Activated T-cell treated with anti-CD3 and anti-CD28 coated beads, Interleukin-2, amount 50 U/mL, for 24 hours (primary cell): ENCODE measurements at regions not wholly inside any gene's neighbourhood (a gene's known extent, or its start where the extent isn't known, plus 50 kb on each side); places are given as distances from the start of the nearest gene placed in this dataset.
"Not testable (repeated sequence)": the region's sequence is repeated elsewhere in the genome, so short reads cannot be mapped to it uniquely, and the experiment has no call there.

Source experiments
- DNase-seq: peaks from one replicate; pipeline ENCODE4 v3.0.0-alpha.2; 2020
- H3K27ac Mint-ChIP-seq: 2 replicates; pipeline ENCODE4 v1.8.0; 2020; ENCODE audit warnings: mild to moderate bottlenecking, mixed read lengths
- H3K27me3 Mint-ChIP-seq: 2 replicates; pipeline ENCODE4 v1.8.0; 2020; ENCODE audit warnings: mixed read lengths
- H3K36me3 Mint-ChIP-seq: 2 replicates; pipeline ENCODE4 v1.8.0; 2020; ENCODE audit warnings: low read depth, mixed read lengths
- H3K4me1 Mint-ChIP-seq: 2 replicates; pipeline ENCODE4 v1.8.0; 2020; ENCODE audit warnings: low read depth, mixed read lengths
- H3K4me3 Mint-ChIP-seq: 2 replicates; pipeline ENCODE4 v1.8.0; 2020; ENCODE audit warnings: mild to moderate bottlenecking, moderate library complexity, mixed read lengths
- H3K9me3 Mint-ChIP-seq: 2 replicates; pipeline ENCODE4 v1.8.0; 2020; ENCODE audit warnings: mixed read lengths

DNA sequence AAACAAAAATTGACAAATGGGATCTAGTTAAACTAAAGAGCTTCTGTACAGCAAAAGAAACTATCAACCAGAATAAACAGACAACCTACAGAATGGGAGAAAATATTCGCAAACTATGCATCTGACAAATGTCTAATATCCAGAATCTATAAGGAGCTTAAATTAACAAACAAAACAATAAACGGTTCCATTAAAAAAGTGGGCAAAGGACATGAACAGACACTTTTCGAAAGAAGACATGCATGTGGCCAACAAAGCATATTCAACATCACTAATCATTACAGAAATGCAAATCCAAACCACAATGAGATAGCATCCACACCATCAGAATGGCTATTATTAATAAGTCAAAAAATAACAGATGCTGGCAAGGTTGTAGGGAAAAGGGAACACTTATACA, 50.5 kb upstream of the MED13L start:
- not testable (repeated sequence) for H3K27me3 Mint-ChIP-seq, H3K27ac Mint-ChIP-seq, H3K36me3 Mint-ChIP-seq, H3K9me3 Mint-ChIP-seq, DNase-seq, H3K4me3 Mint-ChIP-seq
- peaks cover 29% of the 10 kb centered on the region for H3K4me1 Mint-ChIP-seq

DNA sequence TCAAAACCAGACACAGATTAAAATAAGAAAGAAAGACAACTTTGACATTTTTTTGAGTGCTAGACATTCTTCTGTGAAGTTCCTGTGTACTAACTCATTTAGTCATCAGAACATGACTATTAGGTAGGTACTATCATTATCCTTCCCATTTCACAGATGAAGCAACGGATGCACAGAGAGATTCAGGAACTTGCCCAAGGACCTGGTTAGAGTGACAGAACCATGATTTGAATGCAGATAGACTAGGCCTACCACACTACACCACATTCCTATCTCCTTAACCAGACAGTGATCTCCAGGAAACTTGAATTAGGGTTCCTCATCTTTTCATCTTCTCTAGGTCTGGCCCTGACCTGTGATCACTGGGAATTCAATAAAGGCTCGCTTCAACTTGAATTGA, 54.4 kb upstream of the MED13L start:
- Mint-ChIP-seq H3K4me3 (no peak overlapping the region), H3K36me3 (no peaks in the 10 kb centered on the region), H3K27me3 (no peaks in the 10 kb centered on the region), H3K9me3 (no peaks in the 10 kb centered on the region), H3K27ac (no peak overlapping the region), H3K4me1 (peaks cover 6% of the 10 kb centered on the region)
- no peak for DNase-seq

DNA sequence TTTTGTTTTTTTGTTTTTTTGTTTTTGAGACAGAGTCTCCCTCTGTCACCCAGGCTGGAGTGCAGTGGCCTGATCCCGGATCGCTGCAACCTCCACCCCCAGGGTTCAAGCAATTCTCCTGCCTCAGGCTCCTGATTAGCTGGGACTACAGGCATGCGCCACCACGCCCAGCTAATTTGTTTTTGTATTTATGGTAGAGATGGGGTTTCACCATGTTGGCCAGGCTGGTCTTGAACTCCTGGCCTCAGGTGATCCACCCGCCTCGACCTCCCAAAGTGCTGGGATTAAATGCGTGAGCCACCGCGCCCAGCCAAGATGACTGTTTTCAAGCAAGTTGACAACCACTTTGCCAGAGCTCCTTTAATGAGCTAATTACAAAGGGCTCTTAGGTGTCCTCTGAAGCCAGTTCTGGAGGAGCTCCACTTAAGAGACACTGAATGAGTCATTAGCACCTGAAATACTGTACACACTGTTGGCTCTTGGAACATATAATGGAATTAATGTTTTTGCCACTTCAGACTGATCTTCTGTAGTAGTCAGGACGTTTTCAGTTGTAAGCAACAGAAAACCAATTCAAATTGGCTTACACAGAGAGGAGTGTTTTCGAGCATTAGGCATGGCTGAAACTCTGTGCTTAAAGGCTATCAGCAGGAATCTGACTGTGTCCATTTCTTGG, 55.4 kb upstream of the MED13L start:
- no peak overlapping the region for H3K4me3 Mint-ChIP-seq
- no peaks in the 10 kb centered on the region for H3K9me3 Mint-ChIP-seq
- no peaks in the 10 kb centered on the region for H3K36me3 Mint-ChIP-seq
- H3K27ac Mint-ChIP-seq: no peak overlapping the region
- peaks cover 6% of the 10 kb centered on the region for H3K4me1 Mint-ChIP-seq
- H3K27me3 Mint-ChIP-seq: no peaks in the 10 kb centered on the region
- DNase-seq: no peak

DNA sequence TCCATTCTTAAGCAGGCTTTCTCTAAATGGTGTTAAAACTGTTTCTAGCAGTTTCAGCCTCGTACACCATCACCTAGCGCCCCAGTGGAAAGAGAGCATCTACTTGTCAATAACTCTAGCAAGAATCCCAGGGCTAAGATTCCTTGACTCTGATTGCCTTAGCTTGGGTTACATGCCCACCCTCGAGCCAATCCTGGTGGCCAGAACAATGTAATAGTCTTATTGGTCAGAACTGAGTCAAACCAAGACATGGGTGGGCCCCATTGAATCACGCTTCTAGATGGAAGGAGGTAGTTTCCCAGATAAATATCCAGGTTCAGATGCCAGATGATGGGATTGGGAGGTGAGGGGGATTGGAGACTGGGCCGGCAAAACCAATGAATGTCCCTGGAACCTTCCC, 55.9 kb upstream of the MED13L start:
- H3K36me3 Mint-ChIP-seq: no peaks in the 10 kb centered on the region
- no peaks in the 10 kb centered on the region for H3K27me3 Mint-ChIP-seq
- no peaks in the 10 kb centered on the region for H3K9me3 Mint-ChIP-seq
- peaks cover 6% of the 10 kb centered on the region for H3K4me1 Mint-ChIP-seq
- no peak overlapping the region for H3K4me3 Mint-ChIP-seq
- H3K27ac Mint-ChIP-seq: no peak overlapping the region
- DNase-seq: no peak

DNA sequence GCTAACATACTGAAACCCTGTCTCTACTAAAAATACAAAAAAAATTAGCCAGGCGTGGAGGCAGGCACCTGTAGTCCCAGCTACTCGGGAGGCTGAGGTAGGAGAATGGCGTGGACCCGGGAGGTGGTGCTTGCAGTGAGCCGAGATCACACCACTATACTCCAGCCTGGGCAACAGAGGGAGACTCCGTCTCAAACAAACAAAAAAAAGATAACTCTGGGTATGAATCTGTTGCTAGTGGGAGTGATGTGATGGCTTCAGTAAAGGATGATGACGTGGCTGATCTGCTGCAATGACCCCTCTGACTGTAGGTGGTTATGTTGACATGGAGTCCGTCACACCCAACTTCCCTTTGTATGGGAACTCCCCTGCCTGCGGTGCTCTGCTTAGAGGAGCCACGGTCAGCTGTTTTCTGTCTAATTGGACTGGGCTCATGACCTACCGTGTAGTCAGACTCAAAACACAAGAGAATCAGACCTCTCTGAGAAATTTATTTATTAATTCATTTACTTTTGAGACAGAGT, 59.1 kb upstream of the MED13L start:
- Mint-ChIP-seq H3K36me3 (no peaks in the 10 kb centered on the region), H3K9me3 (no peaks in the 10 kb centered on the region), H3K4me1 (peaks cover 6% of the 10 kb centered on the region), H3K27ac (peak overlapping the region; percentile 68), H3K4me3 (no peak overlapping the region), H3K27me3 (no peaks in the 10 kb centered on the region)
- DNase-seq: no peak

DNA sequence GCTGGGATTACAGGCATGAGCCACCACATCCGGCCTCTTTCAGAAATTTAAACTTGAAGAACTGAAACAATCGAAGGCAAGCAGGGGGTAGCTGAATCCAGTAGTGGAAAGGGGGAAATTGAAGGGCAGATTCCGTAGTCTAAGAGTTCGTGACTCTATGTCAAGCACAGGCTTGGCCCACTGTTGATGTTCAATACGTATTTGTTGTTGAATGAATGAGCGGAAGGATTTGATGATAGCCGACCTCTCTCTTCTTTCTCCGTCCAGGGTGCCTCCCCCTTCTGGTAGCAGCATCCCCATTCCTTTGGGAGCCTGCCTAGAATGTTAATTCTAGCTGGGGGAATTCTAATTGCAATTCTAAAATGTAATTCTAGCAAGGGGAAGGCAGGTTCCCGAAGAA, 59.8 kb upstream of the MED13L start:
- Mint-ChIP-seq H3K4me1 (peaks cover 6% of the 10 kb centered on the region), H3K27me3 (no peaks in the 10 kb centered on the region), H3K36me3 (no peaks in the 10 kb centered on the region), H3K4me3 (no peak overlapping the region), H3K9me3 (no peaks in the 10 kb centered on the region), H3K27ac (no peak overlapping the region)
- no peak for DNase-seq

DNA sequence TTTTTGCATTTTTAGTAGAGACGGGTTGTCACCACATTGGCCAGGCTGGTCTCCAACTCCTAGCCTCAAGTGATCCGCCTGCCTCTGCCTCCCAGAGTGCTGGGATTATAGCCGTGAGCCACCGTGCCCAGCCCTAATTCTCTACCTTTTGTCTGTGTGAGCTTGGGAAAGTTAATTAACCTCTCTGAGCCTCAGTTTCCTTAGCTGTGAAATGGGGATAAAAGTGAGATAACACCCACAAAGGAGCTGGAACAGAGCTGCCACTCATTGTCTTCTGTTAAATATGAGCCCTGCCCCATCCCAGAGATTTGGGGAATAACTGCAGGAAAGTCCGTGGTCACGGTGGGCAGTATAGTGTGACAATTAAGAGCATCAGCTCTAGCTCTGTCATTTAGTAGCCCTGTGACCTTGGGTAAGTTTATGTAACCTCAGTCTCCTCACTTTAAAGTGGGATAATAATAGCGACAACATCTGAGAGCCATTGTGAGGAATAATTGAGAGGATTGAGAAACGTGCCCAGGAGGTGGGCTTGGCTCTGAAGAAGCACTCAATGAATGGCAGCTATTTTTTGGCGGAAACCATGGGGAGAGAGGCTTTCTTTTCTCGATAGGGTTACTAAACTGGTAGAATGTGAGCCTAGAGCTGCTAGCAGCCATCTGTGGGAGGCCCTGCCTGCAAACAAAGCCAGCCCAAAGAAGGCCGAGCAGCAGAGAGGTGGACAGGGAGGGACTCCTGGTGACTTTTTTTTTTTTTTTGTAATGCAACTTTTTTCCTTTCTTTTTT, 60.8 kb upstream of the MED13L start:
- no peak overlapping the region for H3K4me3 Mint-ChIP-seq
- H3K27ac Mint-ChIP-seq: no peak overlapping the region
- no peaks in the 10 kb centered on the region for H3K27me3 Mint-ChIP-seq
- no peak for DNase-seq
- H3K36me3 Mint-ChIP-seq: no peaks in the 10 kb centered on the region
- H3K4me1 Mint-ChIP-seq: peaks cover 6% of the 10 kb centered on the region
- H3K9me3 Mint-ChIP-seq: no peaks in the 10 kb centered on the region

DNA sequence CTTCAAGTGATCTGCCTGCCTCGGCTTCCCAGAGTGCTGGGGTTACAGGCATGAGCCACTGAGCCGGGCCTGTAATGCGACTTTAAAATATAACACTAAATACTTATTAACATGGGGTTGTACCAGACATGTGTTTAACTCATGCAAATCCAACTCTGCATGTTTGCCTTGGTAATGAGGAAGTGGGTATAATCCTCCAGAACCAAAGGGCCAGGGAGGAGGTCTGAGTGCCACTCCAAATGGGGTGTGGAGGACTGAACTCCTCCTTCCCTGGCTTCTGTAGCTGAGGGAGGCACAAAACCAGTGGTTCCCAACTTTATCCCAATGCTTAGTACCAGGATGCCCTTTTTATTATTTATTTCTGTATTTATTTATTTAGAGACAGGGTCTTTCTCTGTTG, 61.6 kb upstream of the MED13L start:
- Mint-ChIP-seq H3K4me3 (no peak overlapping the region), H3K9me3 (no peaks in the 10 kb centered on the region), H3K36me3 (no peaks in the 10 kb centered on the region), H3K4me1 (peaks cover 6% of the 10 kb centered on the region), H3K27ac (no peak overlapping the region), H3K27me3 (no peaks in the 10 kb centered on the region)
- DNase-seq: no peak

DNA sequence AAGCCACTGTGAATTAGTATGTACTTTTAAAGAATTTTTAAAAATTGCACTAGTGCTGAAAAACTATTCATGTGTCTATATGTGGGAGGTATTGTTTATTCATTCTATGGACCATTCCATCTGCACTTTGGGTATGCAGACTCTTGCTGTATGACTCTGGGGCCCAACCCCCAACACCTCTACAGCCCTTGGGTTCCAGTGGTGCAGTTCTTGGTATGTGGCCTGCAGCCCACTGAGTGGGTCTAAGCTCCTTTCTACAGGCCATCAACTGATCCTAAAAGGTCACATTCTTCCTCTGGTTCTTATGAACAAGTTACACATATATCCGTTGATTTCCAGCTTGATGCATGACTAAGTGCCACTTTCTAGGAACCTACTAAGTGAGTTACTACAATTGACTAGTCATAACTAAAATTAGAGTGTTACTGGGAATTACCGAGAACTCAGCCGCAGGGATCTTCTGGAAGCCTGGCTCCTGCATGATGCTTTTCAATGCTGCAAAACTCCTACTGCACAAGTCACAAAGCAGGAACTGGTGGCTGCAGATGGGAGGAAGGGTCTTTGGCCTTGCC, 62.4 kb upstream of the MED13L start:
- Mint-ChIP-seq H3K4me3 (no peak overlapping the region), H3K9me3 (no peaks in the 10 kb centered on the region), H3K4me1 (peaks cover 6% of the 10 kb centered on the region), H3K36me3 (no peaks in the 10 kb centered on the region), H3K27me3 (no peaks in the 10 kb centered on the region), H3K27ac (no peak overlapping the region)
- DNase-seq: no peak

DNA sequence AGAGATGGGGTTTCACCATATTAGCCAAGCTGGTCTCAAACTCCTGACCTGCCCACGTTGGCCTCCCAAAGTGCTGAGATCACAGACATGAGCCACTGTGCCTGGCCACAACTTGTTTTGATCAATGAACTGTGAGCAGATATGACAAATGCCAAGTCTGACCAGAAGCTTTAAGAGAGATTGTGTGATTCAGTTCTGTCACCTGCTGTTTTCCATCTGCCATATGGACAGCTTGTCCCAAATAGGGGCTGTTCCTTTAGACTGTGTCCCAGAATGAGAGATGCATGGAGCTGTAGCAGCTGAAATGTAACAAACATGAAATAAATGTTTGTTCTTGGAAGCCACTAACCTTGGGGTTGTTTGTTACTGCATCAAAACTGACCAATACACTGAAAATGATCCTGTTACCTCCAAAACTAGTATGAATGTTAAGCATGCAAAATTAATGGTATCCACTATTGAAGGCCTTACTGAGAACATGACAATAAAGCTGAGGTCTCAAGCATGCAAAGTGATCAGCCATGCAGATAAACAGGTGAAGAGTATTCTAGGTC, 65.9 kb upstream of the MED13L start:
- no peak for DNase-seq
- Mint-ChIP-seq H3K4me1 (no peaks in the 10 kb centered on the region), H3K36me3 (no peaks in the 10 kb centered on the region), H3K4me3 (no peak overlapping the region), H3K27ac (no peak overlapping the region), H3K9me3 (no peaks in the 10 kb centered on the region), H3K27me3 (no peaks in the 10 kb centered on the region)

DNA sequence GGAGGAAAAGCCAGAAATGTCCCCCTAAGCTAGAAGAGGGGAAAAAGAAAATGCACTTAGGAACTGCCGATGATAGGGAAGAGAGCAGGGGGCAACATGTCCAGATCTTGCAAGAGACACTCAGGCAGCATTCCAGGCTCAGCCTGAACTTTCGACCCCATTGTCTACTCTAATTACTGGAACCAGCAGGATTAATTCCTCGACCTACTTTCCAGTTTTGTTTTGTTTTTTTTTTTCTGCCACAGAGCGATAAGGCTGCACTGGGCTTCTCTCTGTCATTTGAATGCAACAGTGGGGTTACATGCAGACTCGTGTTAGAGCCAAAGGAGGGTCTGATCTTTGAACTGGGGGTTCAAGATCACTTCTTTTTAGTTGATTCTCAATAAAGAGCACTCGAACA, 68.7 kb upstream of the MED13L start:
- Mint-ChIP-seq H3K9me3 (no peaks in the 10 kb centered on the region), H3K36me3 (no peaks in the 10 kb centered on the region), H3K27me3 (no peaks in the 10 kb centered on the region), H3K27ac (no peak overlapping the region), H3K4me3 (no peak overlapping the region), H3K4me1 (no peaks in the 10 kb centered on the region)
- no peak for DNase-seq

DNA sequence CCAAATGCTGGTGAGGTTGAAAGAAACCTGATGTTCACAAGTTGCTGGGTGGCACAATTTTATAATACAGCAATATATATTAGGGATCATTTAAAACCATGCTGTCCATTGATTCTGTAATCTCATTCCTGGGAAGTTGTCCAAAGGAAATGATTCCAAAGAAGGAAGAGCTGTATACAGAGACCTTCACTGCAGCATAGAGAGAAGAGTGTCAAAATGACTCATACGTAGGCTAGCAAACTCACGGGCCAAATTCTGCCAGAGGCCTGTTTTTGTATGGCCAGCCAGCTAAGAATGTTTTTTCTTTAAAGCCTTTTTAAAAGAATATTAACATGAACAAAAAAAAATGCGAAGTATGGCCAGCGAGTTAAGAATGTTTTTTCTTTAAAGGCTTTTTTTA, 69.2 kb upstream of the MED13L start:
- H3K27me3 Mint-ChIP-seq: no peaks in the 10 kb centered on the region
- no peaks in the 10 kb centered on the region for H3K4me1 Mint-ChIP-seq
- DNase-seq: no peak
- H3K4me3 Mint-ChIP-seq: no peak overlapping the region
- no peak overlapping the region for H3K27ac Mint-ChIP-seq
- no peaks in the 10 kb centered on the region for H3K9me3 Mint-ChIP-seq
- no peaks in the 10 kb centered on the region for H3K36me3 Mint-ChIP-seq

DNA sequence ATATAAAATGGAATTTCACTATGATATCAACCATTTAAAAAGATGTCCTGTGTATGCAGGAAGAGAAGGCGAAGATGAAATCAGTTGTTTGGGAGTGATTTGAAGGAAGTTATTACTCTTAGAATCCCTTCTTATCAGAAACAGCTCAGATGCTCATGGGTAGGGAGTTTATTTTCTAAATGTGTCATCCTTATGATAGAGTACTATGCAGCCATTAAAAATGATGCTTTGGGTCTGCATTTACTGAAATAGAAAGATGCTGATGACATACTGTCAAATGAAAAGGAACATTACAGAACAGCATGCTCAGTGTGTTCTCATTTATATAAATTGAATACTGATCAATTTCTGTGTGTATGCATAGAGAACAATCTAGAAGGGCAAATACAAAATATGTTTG, 69.8 kb upstream of the MED13L start:
- no peaks in the 10 kb centered on the region for H3K4me1 Mint-ChIP-seq
- DNase-seq: no peak
- no peaks in the 10 kb centered on the region for H3K36me3 Mint-ChIP-seq
- no peaks in the 10 kb centered on the region for H3K27me3 Mint-ChIP-seq
- H3K4me3 Mint-ChIP-seq: no peak overlapping the region
- no peak overlapping the region for H3K27ac Mint-ChIP-seq
- H3K9me3 Mint-ChIP-seq: no peaks in the 10 kb centered on the region

DNA sequence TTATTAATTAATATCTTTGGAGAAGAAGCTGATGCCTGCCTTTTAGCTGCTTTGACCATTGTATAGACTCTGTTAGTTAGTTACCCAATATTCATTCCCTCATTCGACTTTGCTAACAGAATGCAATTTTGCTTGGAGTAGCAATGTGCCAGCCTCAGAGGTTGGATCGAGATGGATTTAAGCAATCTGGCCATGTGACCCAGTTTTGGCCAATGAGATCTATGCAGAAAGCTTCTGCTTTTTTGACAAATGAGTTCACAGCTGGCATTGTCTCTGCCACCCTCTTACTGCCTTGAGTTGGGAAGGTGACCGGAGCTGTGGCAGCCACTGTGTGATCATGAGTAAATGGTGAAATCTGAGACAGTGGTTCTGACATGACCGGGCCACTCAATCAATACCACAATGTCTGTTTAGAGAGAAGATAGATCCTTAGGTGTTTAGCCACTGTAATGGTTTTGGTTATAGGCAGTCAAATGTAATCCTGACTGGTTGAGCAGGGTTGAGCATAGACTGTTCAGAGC, 74.9 kb upstream of the MED13L start:
- Mint-ChIP-seq H3K36me3 (no peaks in the 10 kb centered on the region), H3K4me1 (no peaks in the 10 kb centered on the region), H3K4me3 (no peak overlapping the region), H3K27ac (no peak overlapping the region), H3K27me3 (no peaks in the 10 kb centered on the region), H3K9me3 (no peaks in the 10 kb centered on the region)
- no peak for DNase-seq

DNA sequence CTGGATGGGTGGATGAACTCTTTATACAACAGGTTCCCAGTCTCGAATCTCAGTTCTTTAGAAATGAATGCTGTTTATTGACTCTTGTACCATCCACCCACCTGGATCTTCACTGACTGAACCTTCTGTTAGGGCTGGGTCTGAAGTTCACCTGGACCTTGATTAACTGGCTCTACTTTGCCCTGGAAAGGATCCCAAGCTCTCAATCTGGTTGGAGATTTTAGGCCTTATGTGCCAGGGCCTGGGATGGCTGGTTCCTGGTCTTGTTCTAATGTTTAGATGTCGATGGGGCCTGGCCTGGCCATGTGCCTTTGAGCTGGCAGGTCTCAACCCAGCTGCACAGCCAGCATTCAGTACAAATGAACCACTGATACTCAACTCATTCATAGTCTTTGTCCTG, 76.5 kb upstream of the MED13L start:
- H3K36me3 Mint-ChIP-seq: no peaks in the 10 kb centered on the region
- H3K9me3 Mint-ChIP-seq: no peaks in the 10 kb centered on the region
- no peak overlapping the region for H3K4me3 Mint-ChIP-seq
- H3K27me3 Mint-ChIP-seq: no peaks in the 10 kb centered on the region
- no peak overlapping the region for H3K27ac Mint-ChIP-seq
- peaks cover 8% of the 10 kb centered on the region for H3K4me1 Mint-ChIP-seq
- no peak for DNase-seq
